ENCODE measurements at regions not wholly inside any gene's neighbourhood (a gene's known extent, or its start where the extent isn't known, plus 50 kb on each side); places are given as distances from the start of the nearest gene placed in this dataset.

DNA sequence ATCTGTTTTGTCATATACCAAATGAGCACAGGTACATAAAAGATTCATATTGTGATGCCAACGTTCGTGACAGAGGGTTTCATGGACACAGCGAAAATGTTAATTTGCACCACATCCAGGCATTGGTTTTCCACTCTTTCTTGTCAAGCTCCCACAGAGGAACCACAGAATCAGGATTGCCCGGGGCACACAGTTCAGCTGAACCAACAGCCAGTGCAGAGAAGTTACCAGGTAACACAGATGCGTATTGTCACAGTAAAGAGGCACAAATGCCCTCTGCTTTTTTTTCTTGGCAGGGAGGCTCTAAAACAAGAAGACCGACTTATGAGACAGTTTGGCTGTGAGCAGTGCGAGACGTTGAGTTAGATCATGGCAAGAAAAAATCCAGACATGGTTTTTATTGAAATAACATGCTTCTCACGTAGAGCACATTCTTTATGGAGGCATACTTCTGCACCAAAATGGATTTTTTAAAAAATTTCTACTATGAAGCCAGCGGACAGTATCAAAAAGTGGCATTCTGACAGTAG lies 331.1 kb upstream of the KIAA1217 start:
- 89% methylated on average over 10 of the region's 10 CpGs for WGBS
- Histone ChIP-seq H3K36me3 (ENCODE audit: control insufficient read depth in 2 of 2, insufficient read depth in 2 of 2, low read length in 1 of 2) (no peaks in the 10 kb centered on the region), H3K27ac (ENCODE audit: low read depth in 1 of 2, low read length in 1 of 2) (no peak overlapping the region), H3K27me3 (ENCODE audit: control insufficient read depth in 2 of 2, insufficient read depth in 1 of 2, low read length in 1 of 2) (no peaks in the 10 kb centered on the region), H3K4me3 (ENCODE audit: low read length in 2 of 2) (no peak overlapping the region), H3K4me1 (ENCODE audit: control insufficient read depth in 2 of 2, insufficient read depth in 2 of 2, low read length in 2 of 2) (no peaks in the 10 kb centered on the region), H3K9me3 (ENCODE audit: control insufficient read depth in 2 of 2, insufficient read depth in 1 of 2, low read length in 1 of 2) (no peaks in the 10 kb centered on the region)
- no peak for DNase-seq (ENCODE audit: low read depth in 6 of 9, low spot score in 9 of 9)

GRCh38 chr10:23884670-23885069 lies 324.3 kb upstream of the KIAA1217 start:
- 91% methylated on average over 2 of the region's 2 CpGs for WGBS
- DNase-seq (ENCODE audit: low read depth in 6 of 9, low spot score in 9 of 9) = no peak
- Histone ChIP-seq H3K9me3 (ENCODE audit: control insufficient read depth in 2 of 2, insufficient read depth in 1 of 2, low read length in 1 of 2) (no peaks in the 10 kb centered on the region), H3K27me3 (ENCODE audit: control insufficient read depth in 2 of 2, insufficient read depth in 1 of 2, low read length in 1 of 2) (no peaks in the 10 kb centered on the region), H3K36me3 (ENCODE audit: control insufficient read depth in 2 of 2, insufficient read depth in 2 of 2, low read length in 1 of 2) (no peaks in the 10 kb centered on the region), H3K27ac (ENCODE audit: low read depth in 1 of 2, low read length in 1 of 2) (no peak overlapping the region), H3K4me1 (ENCODE audit: control insufficient read depth in 2 of 2, insufficient read depth in 2 of 2, low read length in 2 of 2) (no peaks in the 10 kb centered on the region), H3K4me3 (ENCODE audit: low read length in 2 of 2) (no peak overlapping the region)

- Histone ChIP-seq H3K27ac (ENCODE audit: low read depth in 1 of 2, low read length in 1 of 2) (no peak overlapping the region), H3K4me3 (ENCODE audit: low read length in 2 of 2) (no peak overlapping the region), H3K36me3 (ENCODE audit: control insufficient read depth in 2 of 2, insufficient read depth in 2 of 2, low read length in 1 of 2) (no peaks in the 10 kb centered on the region), H3K9me3 (ENCODE audit: control insufficient read depth in 2 of 2, insufficient read depth in 1 of 2, low read length in 1 of 2) (no peaks in the 10 kb centered on the region), H3K4me1 (ENCODE audit: control insufficient read depth in 2 of 2, insufficient read depth in 2 of 2, low read length in 2 of 2) (no peaks in the 10 kb centered on the region), H3K27me3 (ENCODE audit: control insufficient read depth in 2 of 2, insufficient read depth in 1 of 2, low read length in 1 of 2) (no peaks in the 10 kb centered on the region)
- DNase-seq (ENCODE audit: low read depth in 6 of 9, low spot score in 9 of 9) = no peak
- WGBS = 60% methylated on average over 5 of the region's 5 CpGs
Observed at GRCh38 chr10:23885853-23886252, 323.1 kb upstream of the KIAA1217 start.

DNA sequence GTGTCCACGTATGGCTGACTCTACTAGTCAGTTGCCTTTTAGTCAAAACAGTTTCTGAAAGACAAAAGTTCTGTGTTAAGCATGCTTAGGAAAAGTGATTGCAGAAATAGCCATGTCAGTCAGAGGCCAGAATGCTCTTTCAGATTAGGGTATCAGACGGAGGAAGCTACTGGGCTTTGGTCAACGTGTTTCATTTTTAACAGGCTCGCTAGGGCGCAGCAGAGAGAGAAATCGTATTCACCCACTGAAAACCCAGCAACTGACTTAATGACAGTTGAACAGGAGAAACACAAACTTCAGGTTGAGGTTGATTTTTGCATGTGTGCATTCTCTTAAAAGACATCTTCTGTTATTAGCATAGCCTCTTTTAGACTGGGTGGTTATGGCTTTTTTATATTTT lies 322.6 kb upstream of the KIAA1217 start:
- H3K36me3 ChIP-seq (ENCODE audit: control insufficient read depth in 2 of 2, insufficient read depth in 2 of 2, low read length in 1 of 2) = no peaks in the 10 kb centered on the region
- H3K4me3 ChIP-seq (ENCODE audit: low read length in 2 of 2) = no peak overlapping the region
- H3K4me1 ChIP-seq (ENCODE audit: control insufficient read depth in 2 of 2, insufficient read depth in 2 of 2, low read length in 2 of 2) = no peaks in the 10 kb centered on the region
- no peak for DNase-seq (ENCODE audit: low read depth in 6 of 9, low spot score in 9 of 9)
- H3K27ac ChIP-seq (ENCODE audit: low read depth in 1 of 2, low read length in 1 of 2) = no peak overlapping the region
- no peaks in the 10 kb centered on the region for H3K9me3 ChIP-seq (ENCODE audit: control insufficient read depth in 2 of 2, insufficient read depth in 1 of 2, low read length in 1 of 2)
- 80% methylated on average over 6 of the region's 6 CpGs for WGBS
- H3K27me3 ChIP-seq (ENCODE audit: control insufficient read depth in 2 of 2, insufficient read depth in 1 of 2, low read length in 1 of 2) = no peaks in the 10 kb centered on the region

- no peak for DNase-seq (ENCODE audit: low read depth in 6 of 9, low spot score in 9 of 9)
- 95% methylated on average over 4 of the region's 4 CpGs for WGBS
- Histone ChIP-seq H3K9me3 (ENCODE audit: control insufficient read depth in 2 of 2, insufficient read depth in 1 of 2, low read length in 1 of 2) (no peaks in the 10 kb centered on the region), H3K27me3 (ENCODE audit: control insufficient read depth in 2 of 2, insufficient read depth in 1 of 2, low read length in 1 of 2) (no peaks in the 10 kb centered on the region), H3K36me3 (ENCODE audit: control insufficient read depth in 2 of 2, insufficient read depth in 2 of 2, low read length in 1 of 2) (no peaks in the 10 kb centered on the region), H3K27ac (ENCODE audit: low read depth in 1 of 2, low read length in 1 of 2) (no peak overlapping the region), H3K4me1 (ENCODE audit: control insufficient read depth in 2 of 2, insufficient read depth in 2 of 2, low read length in 2 of 2) (no peaks in the 10 kb centered on the region), H3K4me3 (ENCODE audit: low read length in 2 of 2) (no peak overlapping the region)
Observed at GRCh38 chr10:23891301-23891700, 317.6 kb upstream of the KIAA1217 start.

DNA sequence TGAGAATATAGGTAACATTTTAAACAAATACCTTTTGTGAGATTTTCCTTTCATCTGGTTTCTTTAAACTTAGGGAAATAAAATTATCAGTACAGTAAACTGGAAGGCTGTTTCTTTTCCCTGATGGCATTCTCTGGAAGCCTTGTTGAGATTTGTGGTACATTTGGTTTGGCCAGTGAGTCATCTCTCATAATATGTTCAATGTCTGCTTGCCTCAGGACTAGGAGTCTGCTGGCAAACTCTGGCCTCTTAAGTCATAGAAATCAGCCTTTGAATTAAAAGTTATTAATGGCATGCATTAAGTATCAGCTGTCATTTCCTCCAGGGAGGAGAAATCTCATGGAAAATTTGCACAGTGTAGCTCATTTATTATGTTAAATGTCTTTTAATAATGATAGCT lies 316.6 kb upstream of the KIAA1217 start:
- H3K4me1 ChIP-seq (ENCODE audit: control insufficient read depth in 2 of 2, insufficient read depth in 2 of 2, low read length in 2 of 2) = no peaks in the 10 kb centered on the region
- no peak for DNase-seq (ENCODE audit: low read depth in 6 of 9, low spot score in 9 of 9)
- H3K27me3 ChIP-seq (ENCODE audit: control insufficient read depth in 2 of 2, insufficient read depth in 1 of 2, low read length in 1 of 2) = no peaks in the 10 kb centered on the region
- H3K9me3 ChIP-seq (ENCODE audit: control insufficient read depth in 2 of 2, insufficient read depth in 1 of 2, low read length in 1 of 2) = no peaks in the 10 kb centered on the region
- H3K27ac ChIP-seq (ENCODE audit: low read depth in 1 of 2, low read length in 1 of 2) = no peak overlapping the region
- H3K36me3 ChIP-seq (ENCODE audit: control insufficient read depth in 2 of 2, insufficient read depth in 2 of 2, low read length in 1 of 2) = no peaks in the 10 kb centered on the region
- H3K4me3 ChIP-seq (ENCODE audit: low read length in 2 of 2) = no peak overlapping the region

- H3K36me3 ChIP-seq (ENCODE audit: control insufficient read depth in 2 of 2, insufficient read depth in 2 of 2, low read length in 1 of 2) = no peaks in the 10 kb centered on the region
- H3K27me3 ChIP-seq (ENCODE audit: control insufficient read depth in 2 of 2, insufficient read depth in 1 of 2, low read length in 1 of 2) = no peaks in the 10 kb centered on the region
- no peaks in the 10 kb centered on the region for H3K9me3 ChIP-seq (ENCODE audit: control insufficient read depth in 2 of 2, insufficient read depth in 1 of 2, low read length in 1 of 2)
- WGBS = 89% methylated on average over 4 of the region's 4 CpGs
- H3K4me3 ChIP-seq (ENCODE audit: low read length in 2 of 2) = no peak overlapping the region
- no peaks in the 10 kb centered on the region for H3K4me1 ChIP-seq (ENCODE audit: control insufficient read depth in 2 of 2, insufficient read depth in 2 of 2, low read length in 2 of 2)
- no peak overlapping the region for H3K27ac ChIP-seq (ENCODE audit: low read depth in 1 of 2, low read length in 1 of 2)
- no peak for DNase-seq (ENCODE audit: low read depth in 6 of 9, low spot score in 9 of 9)
Observed at GRCh38 chr10:23897267-23897666, 311.7 kb upstream of the KIAA1217 start.

GRCh38 chr10:23897861-23898260 lies 311.1 kb upstream of the KIAA1217 start:
- Histone ChIP-seq H3K27me3 (ENCODE audit: control insufficient read depth in 2 of 2, insufficient read depth in 1 of 2, low read length in 1 of 2) (no peaks in the 10 kb centered on the region), H3K27ac (ENCODE audit: low read depth in 1 of 2, low read length in 1 of 2) (no peak overlapping the region), H3K4me1 (ENCODE audit: control insufficient read depth in 2 of 2, insufficient read depth in 2 of 2, low read length in 2 of 2) (no peaks in the 10 kb centered on the region), H3K4me3 (ENCODE audit: low read length in 2 of 2) (no peak overlapping the region), H3K9me3 (ENCODE audit: control insufficient read depth in 2 of 2, insufficient read depth in 1 of 2, low read length in 1 of 2) (no peaks in the 10 kb centered on the region), H3K36me3 (ENCODE audit: control insufficient read depth in 2 of 2, insufficient read depth in 2 of 2, low read length in 1 of 2) (no peaks in the 10 kb centered on the region)
- WGBS = 92% methylated on average over 3 of the region's 3 CpGs
- no peak for DNase-seq (ENCODE audit: low read depth in 6 of 9, low spot score in 9 of 9)

DNA sequence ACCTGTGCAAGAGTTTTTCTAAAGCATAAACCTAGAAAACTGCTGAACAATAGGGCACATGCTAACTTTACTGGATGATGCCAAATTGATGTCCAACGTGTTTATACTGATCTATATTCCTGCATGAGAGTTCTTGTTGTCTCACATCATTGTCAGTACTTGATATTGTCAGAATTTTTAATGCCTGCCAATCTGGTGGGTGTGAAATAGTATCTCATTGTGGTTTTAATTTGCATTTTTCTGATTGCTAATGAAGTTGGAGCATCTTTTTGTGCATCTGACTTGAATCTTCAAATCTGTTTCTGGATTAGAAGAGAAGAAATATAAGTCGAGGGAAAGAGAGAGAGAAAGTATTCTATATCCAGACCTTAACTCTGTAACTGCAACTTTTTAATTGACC lies 309.8 kb upstream of the KIAA1217 start:
- Histone ChIP-seq H3K27me3 (ENCODE audit: control insufficient read depth in 2 of 2, insufficient read depth in 1 of 2, low read length in 1 of 2) (no peaks in the 10 kb centered on the region), H3K9me3 (ENCODE audit: control insufficient read depth in 2 of 2, insufficient read depth in 1 of 2, low read length in 1 of 2) (no peaks in the 10 kb centered on the region), H3K4me3 (ENCODE audit: low read length in 2 of 2) (no peak overlapping the region), H3K4me1 (ENCODE audit: control insufficient read depth in 2 of 2, insufficient read depth in 2 of 2, low read length in 2 of 2) (no peaks in the 10 kb centered on the region), H3K27ac (ENCODE audit: low read depth in 1 of 2, low read length in 1 of 2) (no peak overlapping the region), H3K36me3 (ENCODE audit: control insufficient read depth in 2 of 2, insufficient read depth in 2 of 2, low read length in 1 of 2) (no peaks in the 10 kb centered on the region)
- DNase-seq (ENCODE audit: low read depth in 6 of 9, low spot score in 9 of 9) = no peak
- WGBS = 80% methylated on average over 2 of the region's 2 CpGs

DNA sequence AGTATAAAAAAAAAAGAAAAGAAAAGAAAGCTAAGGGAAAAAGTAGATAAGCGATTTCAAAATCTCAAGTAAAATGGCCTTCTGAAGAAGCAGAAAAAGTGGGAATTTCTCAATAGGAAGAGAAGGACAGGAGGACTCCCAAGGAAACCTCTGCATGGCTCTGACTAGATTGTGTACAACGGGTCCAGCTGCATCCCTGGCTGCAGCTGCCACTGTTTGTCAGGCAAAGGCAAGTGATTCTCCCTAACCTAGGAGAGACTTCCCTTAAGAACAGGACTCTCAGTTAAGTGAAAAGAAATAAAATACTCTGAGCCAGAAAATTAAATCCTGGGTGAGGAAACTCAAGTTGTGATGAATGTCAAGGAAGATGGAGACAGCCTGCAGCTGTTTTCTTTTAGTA lies 298.6 kb upstream of the KIAA1217 start:
- Histone ChIP-seq H3K27me3 (ENCODE audit: control insufficient read depth in 2 of 2, insufficient read depth in 1 of 2, low read length in 1 of 2) (no peaks in the 10 kb centered on the region), H3K27ac (ENCODE audit: low read depth in 1 of 2, low read length in 1 of 2) (no peak overlapping the region), H3K4me1 (ENCODE audit: control insufficient read depth in 2 of 2, insufficient read depth in 2 of 2, low read length in 2 of 2) (no peaks in the 10 kb centered on the region), H3K36me3 (ENCODE audit: control insufficient read depth in 2 of 2, insufficient read depth in 2 of 2, low read length in 1 of 2) (no peaks in the 10 kb centered on the region), H3K9me3 (ENCODE audit: control insufficient read depth in 2 of 2, insufficient read depth in 1 of 2, low read length in 1 of 2) (no peaks in the 10 kb centered on the region), H3K4me3 (ENCODE audit: low read length in 2 of 2) (no peak overlapping the region)
- WGBS = 93% methylated on average over 2 of the region's 2 CpGs
- DNase-seq (ENCODE audit: low read depth in 6 of 9, low spot score in 9 of 9) = no peak

Data from thymus (tissue), 11 donors.